ENCODE measurements at regions not wholly inside any gene's neighbourhood (a gene's known extent, or its start where the extent isn't known, plus 50 kb on each side); places are given as distances from the start of the nearest gene placed in this dataset.

GRCh38 chr18:38933322-38933721, 1367.7 kb upstream of the CELF4 start:
- TF ChIP-seq CTCF (IDR thresholded peaks at IDR 0.05 in 8 of 11, conservative IDR thresholded peaks at IDR 0.05 in 3 of 11) (no peak), POLR2A (IDR thresholded peaks at IDR 0.05) (no peak), POLR2AphosphoS5 (IDR thresholded peaks at IDR 0.05) (no peak)
